Heart left ventricle (tissue), 13 donors: ENCODE measurements at regions not wholly inside any gene's neighbourhood (a gene's known extent, or its start where the extent isn't known, plus 50 kb on each side); places are given as distances from the start of the nearest gene placed in this dataset.

ENCODE experiments used
- CTCF ChIP-seq, 12 donors: fragments of 200-600 bp; sonication (generic) in 4 of 12; IDR thresholded peaks; one replicate each; pipeline versions ENCODE4 v1.5.0 to v1.8.0; 2018 to 2022; ENCODE audit warnings: antibody characterized with exemption in 12 of 12, mild to moderate bottlenecking in 5 of 12
- POLR2A ChIP-seq, 2 donors: fragments of 450-650 bp; IDR thresholded peaks; one replicate each; pipeline ENCODE4 v1.6.1; 2017; ENCODE audit warnings: antibody characterized with exemption in 2 of 2, mild to moderate bottlenecking in 2 of 2, moderate library complexity in 2 of 2
- donor health status: ischemic (EF 13 %, LVEDD 7.1; RV severe dilation, severe dysfunction).
- donor health status: DM: no; HTN: yes; CAD: no.
- donor health status: DM: no; HTN: no; CAD: no.
- donor health status: ischemic (EF 25% LVEDD 6.9; RV normal size, moderate dysfunction).
- donor health status: ischemic (EF 25% LVEDD 5.7; RV mildly dilated, moderate dysfunction).
- donor health status: ischemic (EF 35%, LVEDD 5.7; RV mildly dilated, moderate dysfunction).
- donor health status: nonischemic (EF 11% LVEDD 7.7; RV severe dilation, severe dysfunction).
- donor health status: DM: yes; HTN: yes; CAD: no.
- donor health status: PGD.
- donor health status: ischemic (EF 29% LVEDD 5.4; RV normal size, mild dysfunction).
- donor health status: nonischemic (EF 23%, LVEDD 6.1; RV moderate dilation, normal function).

- TF ChIP-seq CTCF (IDR thresholded peaks at IDR 0.05), result no peak
- TF ChIP-seq POLR2A (IDR thresholded peaks at IDR 0.05), result no peak
Observed at GRCh38 chr4:123587983-123588494, 191.4 kb downstream of the SPRY1 start.
